ENCODE measurements at regions not wholly inside any gene's neighbourhood (a gene's known extent, or its start where the extent isn't known, plus 50 kb on each side); places are given as distances from the start of the nearest gene placed in this dataset.

DNA sequence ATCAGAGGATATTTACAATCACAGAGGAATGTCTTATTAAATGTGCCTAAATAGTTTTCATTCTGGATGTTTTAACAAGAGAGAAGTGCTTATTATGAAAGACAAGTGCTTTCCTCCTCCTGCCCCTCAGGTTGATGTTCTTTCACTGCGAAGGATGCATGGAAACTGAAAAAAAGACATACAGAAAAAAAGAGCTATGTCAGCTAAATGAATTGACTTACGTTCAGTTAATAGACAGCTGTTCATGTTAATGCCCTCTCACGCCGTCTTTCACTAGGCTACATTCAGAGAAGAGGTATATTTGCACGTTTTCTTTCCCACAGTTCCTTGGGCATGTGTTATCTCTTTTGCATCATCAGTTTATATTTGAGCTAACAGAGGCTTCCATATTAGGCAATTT, 821.8 kb upstream of the PCDH9 start (continued):
- TF ChIP-seq, protein P1, sequence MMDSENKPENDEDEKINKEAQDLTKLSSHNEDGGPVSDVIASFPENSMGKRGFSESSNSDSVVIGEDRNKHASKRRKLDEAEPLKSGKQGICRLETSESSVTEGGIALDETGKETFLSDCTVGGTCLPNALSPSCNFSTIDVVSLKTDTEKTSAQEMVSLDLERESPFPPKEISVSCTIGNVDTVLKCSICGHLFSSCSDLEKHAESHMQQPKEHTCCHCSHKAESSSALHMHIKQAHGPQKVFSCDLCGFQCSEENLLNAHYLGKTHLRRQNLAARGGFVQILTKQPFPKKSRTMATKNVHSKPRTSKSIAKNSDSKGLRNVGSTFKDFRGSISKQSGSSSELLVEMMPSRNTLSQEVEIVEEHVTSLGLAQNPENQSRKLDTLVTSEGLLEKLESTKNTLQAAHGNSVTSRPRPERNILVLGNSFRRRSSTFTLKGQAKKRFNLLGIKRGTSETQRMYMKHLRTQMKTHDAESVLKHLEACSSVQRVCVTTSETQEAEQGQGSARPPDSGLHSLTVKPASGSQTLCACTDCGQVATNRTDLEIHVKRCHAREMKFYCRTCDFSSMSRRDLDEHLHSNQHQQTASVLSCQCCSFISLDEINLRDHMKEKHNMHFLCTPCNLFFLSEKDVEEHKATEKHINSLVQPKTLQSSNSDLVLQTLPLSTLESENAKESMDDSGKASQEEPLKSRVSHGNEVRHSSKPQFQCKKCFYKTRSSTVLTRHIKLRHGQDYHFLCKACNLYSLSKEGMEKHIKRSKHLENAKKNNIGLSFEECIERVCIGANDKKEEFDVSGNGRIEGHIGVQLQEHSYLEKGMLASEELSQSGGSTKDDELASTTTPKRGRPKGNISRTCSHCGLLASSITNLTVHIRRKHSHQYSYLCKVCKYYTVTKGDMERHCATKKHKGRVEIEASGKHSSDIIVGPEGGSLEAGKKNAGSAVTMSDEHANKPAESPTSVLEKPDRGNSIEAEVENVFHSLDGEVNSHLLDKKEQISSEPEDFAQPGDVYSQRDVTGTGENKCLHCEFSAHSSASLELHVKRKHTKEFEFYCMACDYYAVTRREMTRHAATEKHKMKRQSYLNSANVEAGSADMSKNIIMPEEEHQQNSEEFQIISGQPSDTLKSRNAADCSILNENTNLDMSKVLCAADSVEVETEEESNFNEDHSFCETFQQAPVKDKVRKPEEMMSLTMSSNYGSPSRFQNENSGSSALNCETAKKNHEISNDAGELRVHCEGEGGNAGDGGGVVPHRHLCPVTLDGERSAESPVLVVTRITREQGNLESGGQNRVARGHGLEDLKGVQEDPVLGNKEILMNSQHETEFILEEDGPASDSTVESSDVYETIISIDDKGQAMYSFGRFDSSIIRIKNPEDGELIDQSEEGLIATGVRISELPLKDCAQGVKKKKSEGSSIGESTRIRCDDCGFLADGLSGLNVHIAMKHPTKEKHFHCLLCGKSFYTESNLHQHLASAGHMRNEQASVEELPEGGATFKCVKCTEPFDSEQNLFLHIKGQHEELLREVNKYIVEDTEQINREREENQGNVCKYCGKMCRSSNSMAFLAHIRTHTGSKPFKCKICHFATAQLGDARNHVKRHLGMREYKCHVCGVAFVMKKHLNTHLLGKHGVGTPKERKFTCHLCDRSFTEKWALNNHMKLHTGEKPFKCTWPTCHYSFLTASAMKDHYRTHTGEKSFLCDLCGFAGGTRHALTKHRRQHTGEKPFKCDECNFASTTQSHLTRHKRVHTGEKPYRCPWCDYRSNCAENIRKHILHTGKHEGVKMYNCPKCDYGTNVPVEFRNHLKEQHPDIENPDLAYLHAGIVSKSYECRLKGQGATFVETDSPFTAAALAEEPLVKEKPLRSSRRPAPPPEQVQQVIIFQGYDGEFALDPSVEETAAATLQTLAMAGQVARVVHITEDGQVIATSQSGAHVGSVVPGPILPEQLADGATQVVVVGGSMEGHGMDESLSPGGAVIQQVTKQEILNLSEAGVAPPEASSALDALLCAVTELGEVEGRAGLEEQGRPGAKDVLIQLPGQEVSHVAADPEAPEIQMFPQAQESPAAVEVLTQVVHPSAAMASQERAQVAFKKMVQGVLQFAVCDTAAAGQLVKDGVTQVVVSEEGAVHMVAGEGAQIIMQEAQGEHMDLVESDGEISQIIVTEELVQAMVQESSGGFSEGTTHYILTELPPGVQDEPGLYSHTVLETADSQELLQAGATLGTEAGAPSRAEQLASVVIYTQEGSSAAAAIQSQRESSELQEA (IDR thresholded peaks at IDR 0.05; ENCODE audit: low read depth) = no peak

GRCh38 chr13:68050761-68051160, 820.6 kb upstream of the PCDH9 start:
- no peaks in the 10 kb centered on the region for H3K4me1 ChIP-seq (replicated peaks in 1 of 2; ENCODE audit: control insufficient read depth in 2 of 2, insufficient read depth in 2 of 2, low read length in 2 of 2)
- H3K27ac ChIP-seq (ENCODE audit: extremely low read depth, low read depth, low read length) = no peak overlapping the region
- no peaks in the 10 kb centered on the region for H3K27me3 ChIP-seq (ENCODE audit: control insufficient read depth in 2 of 2, insufficient read depth in 2 of 2, low read length in 2 of 2)
- CTCF ChIA-PET (ENCODE audit: low intra/inter-chr PET ratio) = no interaction called here
- no peaks in the 10 kb centered on the region for H4K20me1 ChIP-seq (replicated peaks; ENCODE audit: control insufficient read depth, insufficient read depth, low read length)
- ATAC-seq = no peak
- BruUV-seq (replicated peaks) = no TSS peak
- 0% methylated on average over 1 of the region's 1 CpG for WGBS (ENCODE audit: insufficient coverage, low coverage, missing lambda C conversion rate)
- no peaks in the 10 kb centered on the region for H3K9me1 ChIP-seq (ENCODE audit: control insufficient read depth, insufficient read depth, low read length)
- no peak for TF ChIP-seq CHCHD3 (CRISPR knock-in tag; IDR thresholded peaks at IDR 0.05)
- TF ChIP-seq CTBP1 (IDR thresholded peaks at IDR 0.05; ENCODE audit: borderline replicate concordance) = no peak
- TF ChIP-seq BRD4 (IDR thresholded peaks at IDR 0.05) = no peak
- TF ChIP-seq ZNF212 (CRISPR knock-in tag; IDR thresholded peaks at IDR 0.05) = no peak
- TF ChIP-seq ZNF395 (CRISPR knock-in tag; IDR thresholded peaks at IDR 0.05) = no peak
- TF ChIP-seq ZBTB2 (IDR thresholded peaks at IDR 0.05) = no peak
- no peak for TF ChIP-seq SETDB1 (IDR thresholded peaks at IDR 0.05; ENCODE audit: low read length)
- no peak for TF ChIP-seq TBP (optimal IDR thresholded peaks at IDR 0.05; ENCODE audit: low read depth, low read length)
- DNase-seq (ENCODE audit: extremely low read depth in 1 of 4, low spot score in 3 of 4) = no peak
- H3K79me2 ChIP-seq (ENCODE audit: control insufficient read depth, insufficient read depth, low read length) = no peaks in the 10 kb centered on the region
- intact Hi-C loops (cut with micrococcal nuclease) = no loop called here
- H3K9me3 ChIP-seq (replicated peaks; ENCODE audit: control insufficient read depth, insufficient read depth, low read depth, low read length) = no peaks in the 10 kb centered on the region
- H2AFZ ChIP-seq (ENCODE audit: low read depth, low read length) = no peak overlapping the region
- FAIRE-seq = no peak
- H3K9ac ChIP-seq (ENCODE audit: insufficient read depth in 1 of 2, low read depth in 2 of 2, low read length in 2 of 2) = no peak overlapping the region
- H3K4me3 ChIP-seq = no peak overlapping the region
- H3K4me2 ChIP-seq (ENCODE audit: insufficient read depth, low read length) = no peak overlapping the region
- H3K36me3 ChIP-seq (ENCODE audit: control insufficient read depth, insufficient read depth, low read length) = no peaks in the 10 kb centered on the region
- in situ Hi-C loops (cut with MboI) = no loop called here
- POLR2A ChIA-PET = no interaction called here

Measured in K562 (cell line).